Activated gamma-delta T cell (primary cell): ENCODE measurements at regions not wholly inside any gene's neighbourhood (a gene's known extent, or its start where the extent isn't known, plus 50 kb on each side); places are given as distances from the start of the nearest gene placed in this dataset.

Source experiments
- DNase-seq: peaks from one replicate; lab custom pipeline; 2025; lab: John Stamatoyannopoulos, UW

- no peak for DNase-seq
These were observed 591.9 kb upstream of the MGMT start for GRCh38 chr10:128875030-128875744.

GRCh38 chr10:128875956-128876736 lies 590.9 kb upstream of the MGMT start:
- DNase-seq, result no peak

- no peak for DNase-seq
These were observed 589.9 kb upstream of the MGMT start for GRCh38 chr10:128877141-128877540.

GRCh38 chr10:128877936-128878335 lies 589.1 kb upstream of the MGMT start:
- no peak for DNase-seq

GRCh38 chr10:128879030-128879429 lies 588.0 kb upstream of the MGMT start:
- DNase-seq, result no peak

- DNase-seq, result no peak
These were observed 587.5 kb upstream of the MGMT start for GRCh38 chr10:128879441-128880140.

GRCh38 chr10:128880159-128880725 lies 586.8 kb upstream of the MGMT start:
- DNase-seq, result no peak

GRCh38 chr10:128881086-128881485 lies 586.0 kb upstream of the MGMT start:
- no peak for DNase-seq

GRCh38 chr10:128883231-128884032 lies 583.6 kb upstream of the MGMT start:
- no peak for DNase-seq

- no peak for DNase-seq
These were observed 583.0 kb upstream of the MGMT start for GRCh38 chr10:128884033-128884425.

- DNase-seq, result no peak
These were observed 582.5 kb upstream of the MGMT start for GRCh38 chr10:128884496-128885072.

GRCh38 chr10:128885573-128886555 lies 581.2 kb upstream of the MGMT start:
- no peak for DNase-seq

- no peak for DNase-seq
These were observed 579.2 kb upstream of the MGMT start for GRCh38 chr10:128887856-128888255.

GRCh38 chr10:128892005-128892404 lies 575.0 kb upstream of the MGMT start:
- no peak for DNase-seq

- DNase-seq, result no peak
These were observed 572.4 kb upstream of the MGMT start for GRCh38 chr10:128894641-128895040.

- no peak for DNase-seq
These were observed 571.6 kb upstream of the MGMT start for GRCh38 chr10:128895473-128895872.

GRCh38 chr10:128896116-128896795 lies 570.8 kb upstream of the MGMT start:
- no peak for DNase-seq

- no peak for DNase-seq
These were observed 570.1 kb upstream of the MGMT start for GRCh38 chr10:128896963-128897362.

- DNase-seq, result no peak
These were observed 569.5 kb upstream of the MGMT start for GRCh38 chr10:128897401-128898129.
